ENCODE measurements at regions not wholly inside any gene's neighbourhood (a gene's known extent, or its start where the extent isn't known, plus 50 kb on each side); places are given as distances from the start of the nearest gene placed in this dataset.

DNA sequence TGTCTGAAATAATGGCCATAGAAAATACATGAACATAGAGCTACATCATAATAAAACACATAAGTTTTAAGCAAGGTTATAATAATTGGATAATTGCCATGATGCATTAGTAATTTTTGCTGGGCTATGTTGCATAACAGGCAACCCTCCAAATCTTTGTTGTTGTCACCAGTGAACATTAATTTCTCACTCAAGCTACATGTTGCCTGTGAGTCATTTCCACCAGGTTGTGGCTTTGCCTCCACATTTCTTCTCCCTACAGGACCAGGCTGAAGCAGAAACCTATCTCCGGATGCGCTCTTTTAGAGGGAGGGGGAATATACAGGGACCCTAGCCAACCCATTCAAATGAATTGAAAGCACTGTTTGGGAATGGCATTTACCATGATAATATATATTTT, 347.7 kb downstream of the GABRG1 start:
- H3K79me2 ChIP-seq (ENCODE audit: insufficient read depth, low read depth), result no peaks in the 10 kb centered on the region
- no peaks in the 10 kb centered on the region for H3K36me3 ChIP-seq (ENCODE audit: insufficient read depth)
- H3K4me3 ChIP-seq (IDR thresholded peaks at IDR 0.05; ENCODE audit: insufficient read depth, low read depth, low read length), result no peak overlapping the region
- no peaks in the 10 kb centered on the region for H3K27me3 ChIP-seq (ENCODE audit: insufficient read depth, low read depth)
- no peak overlapping the region for H3K4me2 ChIP-seq
- TF ChIP-seq, protein P1, sequence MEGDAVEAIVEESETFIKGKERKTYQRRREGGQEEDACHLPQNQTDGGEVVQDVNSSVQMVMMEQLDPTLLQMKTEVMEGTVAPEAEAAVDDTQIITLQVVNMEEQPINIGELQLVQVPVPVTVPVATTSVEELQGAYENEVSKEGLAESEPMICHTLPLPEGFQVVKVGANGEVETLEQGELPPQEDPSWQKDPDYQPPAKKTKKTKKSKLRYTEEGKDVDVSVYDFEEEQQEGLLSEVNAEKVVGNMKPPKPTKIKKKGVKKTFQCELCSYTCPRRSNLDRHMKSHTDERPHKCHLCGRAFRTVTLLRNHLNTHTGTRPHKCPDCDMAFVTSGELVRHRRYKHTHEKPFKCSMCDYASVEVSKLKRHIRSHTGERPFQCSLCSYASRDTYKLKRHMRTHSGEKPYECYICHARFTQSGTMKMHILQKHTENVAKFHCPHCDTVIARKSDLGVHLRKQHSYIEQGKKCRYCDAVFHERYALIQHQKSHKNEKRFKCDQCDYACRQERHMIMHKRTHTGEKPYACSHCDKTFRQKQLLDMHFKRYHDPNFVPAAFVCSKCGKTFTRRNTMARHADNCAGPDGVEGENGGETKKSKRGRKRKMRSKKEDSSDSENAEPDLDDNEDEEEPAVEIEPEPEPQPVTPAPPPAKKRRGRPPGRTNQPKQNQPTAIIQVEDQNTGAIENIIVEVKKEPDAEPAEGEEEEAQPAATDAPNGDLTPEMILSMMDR (conservative IDR thresholded peaks at IDR 0.05; ENCODE audit: low read depth, low read length), result no peak
- H4K20me1 ChIP-seq (ENCODE audit: insufficient read depth), result no peaks in the 10 kb centered on the region
- no peaks in the 10 kb centered on the region for H3K4me1 ChIP-seq (ENCODE audit: low read depth, poor library complexity, severe bottlenecking)
- H3K27ac ChIP-seq, result no peak overlapping the region
- H2AFZ ChIP-seq (ENCODE audit: low read depth), result no peak overlapping the region
- H3K9ac ChIP-seq, result no peak overlapping the region

DNA sequence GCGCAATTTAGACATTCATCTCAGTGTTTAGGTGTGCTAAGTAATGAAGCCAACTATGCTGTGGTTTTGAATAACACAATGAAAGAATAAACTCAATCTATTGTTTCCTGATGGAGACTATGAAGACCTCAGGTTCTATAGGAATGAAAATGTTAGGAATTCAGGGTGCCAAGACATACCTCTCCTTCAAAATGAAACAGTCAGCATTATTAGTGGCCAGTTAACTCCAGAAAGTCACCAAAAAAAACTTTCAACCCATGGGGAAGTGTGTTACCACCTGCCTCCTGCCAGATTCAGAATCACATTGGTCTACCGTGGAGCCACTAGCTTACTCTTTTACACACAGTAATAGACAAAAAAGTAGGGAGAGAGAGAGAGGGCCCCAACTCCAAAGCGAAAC, 352.9 kb downstream of the GABRG1 start:
- Histone ChIP-seq H2AFZ (ENCODE audit: low read depth) (no peak overlapping the region), H3K4me3 (IDR thresholded peaks at IDR 0.05; ENCODE audit: insufficient read depth, low read depth, low read length) (no peak overlapping the region), H3K27ac (no peak overlapping the region), H3K27me3 (ENCODE audit: insufficient read depth, low read depth) (no peaks in the 10 kb centered on the region), H3K9ac (no peak overlapping the region), H3K79me2 (ENCODE audit: insufficient read depth, low read depth) (no peaks in the 10 kb centered on the region), H4K20me1 (ENCODE audit: insufficient read depth) (no peaks in the 10 kb centered on the region), H3K4me1 (ENCODE audit: low read depth, poor library complexity, severe bottlenecking) (no peaks in the 10 kb centered on the region), H3K4me2 (no peak overlapping the region), H3K36me3 (ENCODE audit: insufficient read depth) (no peaks in the 10 kb centered on the region)
- TF ChIP-seq, protein P1 (conservative IDR thresholded peaks at IDR 0.05; ENCODE audit: low read depth, low read length), result no peak

DNA sequence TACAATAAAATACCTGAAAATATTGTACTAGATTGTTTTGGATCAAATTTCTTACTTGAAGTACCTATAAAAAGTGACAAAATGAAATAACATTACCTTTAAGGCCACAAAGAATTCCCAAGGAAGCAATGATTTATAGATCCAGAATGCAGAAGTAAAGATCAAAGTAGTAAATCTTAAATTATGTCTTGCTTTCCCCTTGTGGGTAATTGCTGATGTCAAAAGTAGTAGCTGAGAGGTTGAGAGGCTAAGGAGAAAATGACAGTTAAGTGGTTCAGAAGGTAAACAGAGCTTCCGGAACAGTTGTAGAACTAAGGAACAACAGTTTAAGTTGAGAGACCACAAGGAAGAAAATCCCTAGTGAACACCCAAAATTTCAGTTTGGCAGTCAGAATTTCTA, 358.3 kb downstream of the GABRG1 start:
- Histone ChIP-seq H3K79me2 (ENCODE audit: insufficient read depth, low read depth) (no peaks in the 10 kb centered on the region), H3K4me2 (no peak overlapping the region), H3K36me3 (ENCODE audit: insufficient read depth) (no peaks in the 10 kb centered on the region), H3K27me3 (ENCODE audit: insufficient read depth, low read depth) (no peaks in the 10 kb centered on the region), H3K4me3 (IDR thresholded peaks at IDR 0.05; ENCODE audit: insufficient read depth, low read depth, low read length) (no peak overlapping the region), H4K20me1 (ENCODE audit: insufficient read depth) (no peaks in the 10 kb centered on the region), H3K27ac (no peak overlapping the region), H3K9ac (no peak overlapping the region), H2AFZ (ENCODE audit: low read depth) (no peak overlapping the region), H3K4me1 (ENCODE audit: low read depth, poor library complexity, severe bottlenecking) (no peaks in the 10 kb centered on the region)
- TF ChIP-seq, protein P1 (conservative IDR thresholded peaks at IDR 0.05; ENCODE audit: low read depth, low read length), result no peak

DNA sequence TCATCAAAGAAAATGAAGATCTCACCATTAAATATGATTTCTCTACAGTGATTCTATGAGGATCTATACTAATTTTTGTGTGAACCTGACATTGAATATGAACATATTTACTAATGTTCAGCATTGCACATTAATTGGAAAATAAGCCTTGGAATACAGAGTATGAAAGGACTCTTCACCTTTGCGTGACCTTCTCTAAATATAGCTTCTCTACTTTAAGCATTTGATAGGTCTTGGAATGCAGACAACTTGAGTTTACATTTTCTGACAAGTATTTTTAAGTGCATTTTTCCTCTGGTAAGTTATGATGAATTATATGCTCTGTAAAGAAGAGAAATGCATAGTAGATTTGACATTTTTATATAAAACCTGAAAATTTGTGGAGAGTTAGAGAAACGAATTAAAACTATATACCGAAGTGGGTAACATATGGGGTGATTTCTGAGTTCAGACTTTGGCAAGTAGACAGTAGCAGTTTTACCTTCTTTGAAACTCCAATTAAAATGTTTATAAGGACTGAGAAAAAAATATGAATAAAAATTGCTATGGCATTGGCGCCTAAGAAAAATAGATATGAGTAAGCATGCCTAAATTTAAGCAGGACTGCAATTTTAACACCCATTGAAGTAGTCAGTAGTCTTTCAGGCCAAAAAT, 371.9 kb downstream of the GABRG1 start:
- H4K20me1 ChIP-seq (ENCODE audit: insufficient read depth), result no peaks in the 10 kb centered on the region
- no peak overlapping the region for H3K27ac ChIP-seq
- TF ChIP-seq, protein P1 (conservative IDR thresholded peaks at IDR 0.05; ENCODE audit: low read depth, low read length), result no peak
- H3K79me2 ChIP-seq (ENCODE audit: insufficient read depth, low read depth), result no peaks in the 10 kb centered on the region
- H3K4me3 ChIP-seq (IDR thresholded peaks at IDR 0.05; ENCODE audit: insufficient read depth, low read depth, low read length), result no peak overlapping the region
- no peak overlapping the region for H2AFZ ChIP-seq (ENCODE audit: low read depth)
- H3K4me2 ChIP-seq, result no peak overlapping the region
- no peaks in the 10 kb centered on the region for H3K27me3 ChIP-seq (ENCODE audit: insufficient read depth, low read depth)
- H3K9ac ChIP-seq, result no peak overlapping the region
- no peaks in the 10 kb centered on the region for H3K36me3 ChIP-seq (ENCODE audit: insufficient read depth)
- H3K4me1 ChIP-seq (ENCODE audit: low read depth, poor library complexity, severe bottlenecking), result no peaks in the 10 kb centered on the region

Measured in KMS-11 (cell line).